ENCODE measurements at regions not wholly inside any gene's neighbourhood (a gene's known extent, or its start where the extent isn't known, plus 50 kb on each side); places are given as distances from the start of the nearest gene placed in this dataset.
"Not testable (repeated sequence)": the region's sequence is repeated elsewhere in the genome, so short reads cannot be mapped to it uniquely, and the experiment has no call there.

DNA sequence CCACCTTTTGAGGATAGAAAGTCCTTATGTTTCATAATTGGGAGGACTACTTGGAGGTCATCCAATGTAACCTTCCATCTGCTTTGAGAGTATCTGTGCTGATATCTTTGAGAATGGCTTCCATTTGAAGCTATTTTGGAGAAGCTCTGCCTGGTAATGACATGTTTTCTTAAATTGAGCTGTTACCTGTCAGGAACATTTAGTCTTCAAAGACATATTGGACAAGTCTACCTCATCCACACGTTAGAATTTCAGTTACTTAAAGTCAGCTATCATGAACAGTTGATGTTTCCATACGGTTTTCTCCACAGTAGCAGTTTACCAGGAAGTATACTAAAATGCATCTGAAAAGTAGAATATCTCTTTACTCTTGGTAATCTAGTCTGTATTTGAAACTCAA, 318.5 kb downstream of the EDEM1 start:
- Histone ChIP-seq H3K4me1 (no peaks in the 10 kb centered on the region), H3K27me3 (no peaks in the 10 kb centered on the region), H3K36me3 (no peaks in the 10 kb centered on the region), H3K27ac (no peak overlapping the region), H3K4me3 (no peak overlapping the region), H3K9me3 (no peaks in the 10 kb centered on the region)
- DNase-seq, result no peak
- intact Hi-C loops (cut with DNase I; ENCODE audit: low total_unique reads), result no loop called here
- TF ChIP-seq, protein P1, sequence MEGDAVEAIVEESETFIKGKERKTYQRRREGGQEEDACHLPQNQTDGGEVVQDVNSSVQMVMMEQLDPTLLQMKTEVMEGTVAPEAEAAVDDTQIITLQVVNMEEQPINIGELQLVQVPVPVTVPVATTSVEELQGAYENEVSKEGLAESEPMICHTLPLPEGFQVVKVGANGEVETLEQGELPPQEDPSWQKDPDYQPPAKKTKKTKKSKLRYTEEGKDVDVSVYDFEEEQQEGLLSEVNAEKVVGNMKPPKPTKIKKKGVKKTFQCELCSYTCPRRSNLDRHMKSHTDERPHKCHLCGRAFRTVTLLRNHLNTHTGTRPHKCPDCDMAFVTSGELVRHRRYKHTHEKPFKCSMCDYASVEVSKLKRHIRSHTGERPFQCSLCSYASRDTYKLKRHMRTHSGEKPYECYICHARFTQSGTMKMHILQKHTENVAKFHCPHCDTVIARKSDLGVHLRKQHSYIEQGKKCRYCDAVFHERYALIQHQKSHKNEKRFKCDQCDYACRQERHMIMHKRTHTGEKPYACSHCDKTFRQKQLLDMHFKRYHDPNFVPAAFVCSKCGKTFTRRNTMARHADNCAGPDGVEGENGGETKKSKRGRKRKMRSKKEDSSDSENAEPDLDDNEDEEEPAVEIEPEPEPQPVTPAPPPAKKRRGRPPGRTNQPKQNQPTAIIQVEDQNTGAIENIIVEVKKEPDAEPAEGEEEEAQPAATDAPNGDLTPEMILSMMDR (IDR thresholded peaks at IDR 0.05), result no peak
- no peak for TF ChIP-seq POLR2A (IDR thresholded peaks at IDR 0.05)

DNA sequence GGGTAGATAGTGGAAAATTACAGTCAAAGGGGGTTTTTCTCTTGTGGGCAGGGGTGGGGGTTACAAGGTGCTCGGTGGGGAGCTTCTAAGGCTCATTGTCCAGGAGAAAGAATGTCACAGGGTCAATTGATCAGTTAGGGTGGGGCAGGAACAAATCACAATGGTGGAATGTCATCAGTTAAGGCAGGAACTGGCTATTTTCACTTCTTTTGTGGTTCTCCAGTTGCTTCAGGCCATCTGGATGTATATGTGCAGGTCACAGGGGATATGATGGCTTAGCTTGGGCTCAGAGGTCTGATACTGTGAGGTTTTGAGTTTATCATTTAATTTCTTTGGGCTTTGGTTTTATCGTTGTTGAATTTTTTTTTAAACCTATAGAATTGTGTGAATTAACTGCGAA, 321.4 kb downstream of the EDEM1 start:
- intact Hi-C loops (cut with DNase I; ENCODE audit: low total_unique reads); H3K27ac ChIP-seq; DNase-seq; H3K36me3 ChIP-seq; H3K27me3 ChIP-seq; H3K9me3 ChIP-seq; H3K4me1 ChIP-seq; H3K4me3 ChIP-seq: not testable (repeated sequence)

DNA sequence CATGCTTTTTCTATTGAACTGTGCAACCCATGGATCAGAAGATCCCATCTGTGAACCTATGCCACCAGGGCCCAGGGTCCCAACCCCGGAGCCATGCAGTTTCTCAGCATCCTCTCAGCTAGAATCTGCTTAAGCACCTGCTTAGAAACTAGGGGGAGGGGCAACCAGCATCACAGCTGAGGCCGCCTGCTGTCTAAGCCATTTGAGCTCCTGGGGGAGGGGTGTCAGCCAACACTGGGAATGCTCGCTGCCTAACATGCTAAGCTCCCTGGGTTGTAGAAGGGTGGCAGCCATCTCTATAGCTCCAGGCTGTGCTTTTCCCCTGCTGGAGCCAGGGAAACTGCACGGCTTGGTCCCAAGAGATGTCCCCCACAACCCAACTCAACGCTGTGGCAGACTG, 322.8 kb downstream of the EDEM1 start:
- DNase-seq, result no peak
- Histone ChIP-seq H3K9me3 (no peaks in the 10 kb centered on the region), H3K4me1 (no peaks in the 10 kb centered on the region), H3K4me3 (no peak overlapping the region), H3K27ac (no peak overlapping the region), H3K36me3 (no peaks in the 10 kb centered on the region), H3K27me3 (no peaks in the 10 kb centered on the region)
- no peak for TF ChIP-seq POLR2A (IDR thresholded peaks at IDR 0.05)
- TF ChIP-seq, protein P1 (IDR thresholded peaks at IDR 0.05), result no peak
- intact Hi-C loops (cut with DNase I; ENCODE audit: low total_unique reads), result no loop called here

DNA sequence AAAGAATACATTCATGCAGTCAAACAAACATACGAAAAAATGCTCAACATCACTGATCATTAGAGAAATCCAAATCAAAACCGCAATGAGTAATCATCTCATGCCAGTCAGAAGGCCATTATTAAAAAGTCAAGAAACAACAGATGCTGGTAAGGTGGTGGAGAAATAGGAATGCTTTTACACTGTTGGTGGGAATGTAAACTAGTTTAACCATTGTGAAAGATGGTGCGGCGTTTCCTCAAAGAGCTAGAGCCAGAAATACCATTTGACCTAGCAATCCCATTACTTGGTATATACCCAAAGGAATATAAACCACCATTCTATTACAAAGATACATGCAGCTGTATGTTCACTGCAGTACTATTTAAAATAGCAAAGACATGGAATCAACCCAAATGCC, 330.4 kb downstream of the EDEM1 start:
- Histone ChIP-seq H3K4me1 (no peaks in the 10 kb centered on the region), H3K27me3 (no peaks in the 10 kb centered on the region), H3K36me3 (no peaks in the 10 kb centered on the region), H3K4me3 (no peak overlapping the region), H3K9me3 (no peaks in the 10 kb centered on the region), H3K27ac (no peak overlapping the region)
- no peak for TF ChIP-seq POLR2A (IDR thresholded peaks at IDR 0.05)
- TF ChIP-seq, protein P1 (IDR thresholded peaks at IDR 0.05), result no peak
- intact Hi-C loops (cut with DNase I; ENCODE audit: low total_unique reads), result no loop called here
- no peak for DNase-seq

DNA sequence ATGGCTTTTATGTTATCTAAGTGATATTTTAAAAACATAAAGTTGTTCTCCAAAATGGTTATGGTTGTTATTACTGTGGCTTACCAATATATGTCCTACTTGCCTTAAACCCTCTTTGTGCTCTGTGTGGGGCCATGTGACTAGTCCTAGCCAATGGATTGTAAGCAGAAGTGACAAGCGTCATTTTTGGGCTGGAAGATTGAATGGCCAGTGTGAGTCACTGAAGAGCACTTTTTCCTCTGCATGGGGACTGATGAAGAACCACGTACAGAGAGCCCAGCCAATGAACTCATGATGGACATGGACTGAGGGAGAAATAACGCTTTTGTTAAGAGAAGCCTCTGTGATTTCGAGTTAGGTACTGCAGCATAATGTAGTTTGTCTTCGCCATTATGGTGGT, 332.7 kb downstream of the EDEM1 start:
- DNase-seq, result no peak
- Histone ChIP-seq H3K27ac (no peak overlapping the region), H3K4me3 (no peak overlapping the region), H3K4me1 (no peaks in the 10 kb centered on the region), H3K27me3 (no peaks in the 10 kb centered on the region), H3K9me3 (no peaks in the 10 kb centered on the region), H3K36me3 (no peaks in the 10 kb centered on the region)
- intact Hi-C loops (cut with DNase I; ENCODE audit: low total_unique reads), result no loop called here
- TF ChIP-seq, protein P1 (IDR thresholded peaks at IDR 0.05), result no peak
- no peak for TF ChIP-seq POLR2A (IDR thresholded peaks at IDR 0.05)

DNA sequence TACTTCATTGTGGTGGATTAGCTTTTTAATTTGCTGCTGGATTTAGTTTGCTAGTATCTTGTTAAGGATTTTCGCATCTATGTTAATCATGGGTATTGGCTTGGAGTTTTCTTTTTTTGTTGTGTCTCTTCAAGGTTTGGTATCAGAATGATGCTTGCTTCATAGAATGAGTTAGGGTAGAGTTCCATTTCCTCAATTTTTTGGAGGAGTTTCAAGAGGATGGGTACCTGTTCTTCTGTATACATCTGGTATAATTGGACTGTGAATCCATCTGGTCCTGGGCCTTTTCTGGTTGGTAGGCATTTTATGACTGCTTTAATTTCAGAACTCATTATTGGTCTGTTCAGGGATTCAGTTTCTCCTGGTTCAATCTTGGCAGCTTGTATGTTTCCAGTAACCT, 335.6 kb downstream of the EDEM1 start:
- Histone ChIP-seq H3K36me3 (no peaks in the 10 kb centered on the region), H3K27me3 (no peaks in the 10 kb centered on the region), H3K9me3 (no peaks in the 10 kb centered on the region), H3K4me1 (no peaks in the 10 kb centered on the region), H3K4me3 (no peak overlapping the region), H3K27ac (no peak overlapping the region)
- intact Hi-C loops (cut with DNase I; ENCODE audit: low total_unique reads), result no loop called here
- TF ChIP-seq, protein P1 (IDR thresholded peaks at IDR 0.05), result no peak
- no peak for TF ChIP-seq POLR2A (IDR thresholded peaks at IDR 0.05)
- no peak for DNase-seq
